Effector memory CD8-positive, alpha-beta T cell (primary cell): ENCODE measurements at regions not wholly inside any gene's neighbourhood (a gene's known extent, or its start where the extent isn't known, plus 50 kb on each side); places are given as distances from the start of the nearest gene placed in this dataset.
"Not testable (repeated sequence)": the region's sequence is repeated elsewhere in the genome, so short reads cannot be mapped to it uniquely, and the experiment has no call there.

ENCODE experiments used
- ATAC-seq: fragments of 150-1000 bp; cut with Tn5 transposase; replicated peaks from 2 replicates; pipeline ENCODE4 v1.10.0; 2021; ENCODE audit warnings: mild to moderate bottlenecking, moderate library complexity
- DNase-seq, 3 experiments: peaks; one replicate each; pipeline ENCODE4 v3.0.0; 2021
- H3K27ac Mint-ChIP-seq, 2 donors: one replicate each; pipeline ENCODE4 v1.8.0; 2022; ENCODE audit warnings: mild to moderate bottlenecking in 2 of 2, mixed read lengths in 2 of 2, moderate library complexity in 2 of 2
- H3K27me3 Mint-ChIP-seq, 2 donors: one replicate each; pipeline ENCODE4 v1.8.0; 2022; ENCODE audit warnings: mixed read lengths in 2 of 2
- H3K36me3 Mint-ChIP-seq: one replicate; pipeline ENCODE4 v1.8.0; 2022; ENCODE audit warnings: mild to moderate bottlenecking, moderate library complexity, mixed read lengths; ENCODE audit not compliant: insufficient read depth
- H3K4me1 Mint-ChIP-seq, 2 donors: one replicate each; pipeline ENCODE4 v1.8.0; 2022; ENCODE audit warnings: low read depth in 2 of 2, mixed read lengths in 2 of 2
- H3K4me3 Mint-ChIP-seq, 2 donors: one replicate each; pipeline ENCODE4 v1.8.0; 2022; ENCODE audit warnings: mild to moderate bottlenecking in 2 of 2, mixed read lengths in 2 of 2, moderate library complexity in 2 of 2
- H3K9me3 Mint-ChIP-seq, 2 donors: one replicate each; pipeline ENCODE4 v1.8.0; 2022; ENCODE audit warnings: mixed read lengths in 2 of 2

DNA sequence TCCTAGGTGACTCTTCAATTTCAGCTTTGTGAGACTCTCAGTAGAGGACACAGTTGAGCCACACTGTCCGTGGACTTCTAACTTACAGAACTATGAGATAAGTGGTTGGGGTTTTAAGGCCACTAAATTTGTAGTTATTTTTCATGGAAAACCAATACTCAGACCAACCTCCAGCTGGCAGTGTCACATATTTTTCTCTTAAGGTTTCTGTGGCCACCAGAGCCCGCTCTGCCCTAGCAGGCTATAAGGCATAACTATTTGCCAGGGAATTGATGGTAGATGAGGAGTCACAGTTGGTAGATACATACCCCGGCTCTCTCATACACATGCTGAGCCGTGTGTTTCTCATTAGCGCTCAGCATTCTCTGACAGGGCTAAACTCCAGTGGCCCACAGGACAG lies 336.8 kb upstream of the MON1B start:
- Mint-ChIP-seq H3K4me1 (no peaks in the 10 kb centered on the region), H3K36me3 (no peaks in the 10 kb centered on the region), H3K9me3 (peaks cover 10 to 13% of the 10 kb centered on the region in 2 donors), H3K27me3 (no peaks in the 10 kb centered on the region), H3K4me3 (no peak overlapping the region), H3K27ac (no peak overlapping the region)
- no peak for DNase-seq
- ATAC-seq, result no peak

DNA sequence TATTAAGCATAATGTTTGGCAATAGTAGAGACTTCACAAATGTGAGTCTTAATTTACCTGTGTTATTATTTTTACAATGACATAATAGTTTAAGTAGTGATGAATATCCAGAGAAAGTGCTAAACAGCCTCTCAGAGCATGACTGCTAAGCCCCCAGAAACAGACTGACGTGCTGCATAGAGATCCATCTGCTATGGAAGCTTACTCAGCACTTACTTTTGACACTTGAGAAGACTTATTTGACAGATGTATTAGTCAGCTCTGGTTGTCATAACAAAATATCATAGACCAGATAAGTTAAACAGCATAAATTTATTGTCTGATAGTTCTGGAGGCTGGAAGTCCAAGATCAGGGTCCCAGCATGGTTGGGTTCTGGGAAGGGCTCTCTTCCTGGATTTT lies 334.9 kb upstream of the MON1B start:
- Mint-ChIP-seq H3K4me1 (no peaks in the 10 kb centered on the region), H3K9me3 (peaks cover 5 to 8% of the 10 kb centered on the region in 2 donors), H3K4me3 (no peak overlapping the region), H3K27me3 (no peaks in the 10 kb centered on the region), H3K36me3 (no peaks in the 10 kb centered on the region), H3K27ac (no peak overlapping the region)
- ATAC-seq (no peak), DNase-seq (no peak)

DNA sequence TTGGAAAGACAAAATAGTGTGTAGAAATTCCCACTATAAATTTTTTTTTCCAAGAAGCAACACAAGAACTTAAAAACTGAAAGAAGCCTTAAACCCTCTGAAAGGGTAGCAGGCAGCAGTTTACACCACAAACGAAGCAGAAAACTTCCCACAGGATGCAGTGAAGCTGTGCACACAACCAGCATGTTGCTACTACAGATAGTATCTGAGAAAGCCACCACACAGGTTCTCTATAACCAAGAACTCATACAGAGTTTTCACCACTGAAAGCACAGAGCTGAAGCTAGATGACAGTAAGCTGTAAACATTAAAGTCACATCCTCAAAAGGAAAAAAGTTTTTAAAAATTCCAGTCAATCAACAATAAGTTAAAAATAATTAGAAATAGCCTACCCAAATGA lies 333.6 kb upstream of the MON1B start:
- H3K9me3 Mint-ChIP-seq, result peaks cover 5 to 11% of the 10 kb centered on the region in 2 donors
- no peak overlapping the region for H3K27ac Mint-ChIP-seq

DNA sequence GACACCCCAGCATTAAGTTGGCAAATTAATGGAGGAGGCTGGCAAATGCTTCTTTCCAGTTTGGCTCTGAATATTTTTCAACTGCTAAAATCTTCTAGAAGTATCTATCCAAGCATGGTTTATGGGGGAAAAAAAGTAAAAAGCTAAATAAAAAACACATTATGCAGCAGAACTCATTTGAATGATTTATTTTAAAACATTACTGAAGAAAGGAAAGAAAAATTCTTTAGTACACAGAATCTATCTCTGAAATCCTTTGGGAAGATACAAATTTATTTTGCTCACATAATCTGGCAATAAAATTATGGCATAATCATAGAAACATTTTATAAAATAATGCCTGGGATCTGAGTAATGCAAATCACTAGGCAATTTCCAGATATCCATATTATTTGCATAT lies 328.1 kb upstream of the MON1B start:
- no peak for ATAC-seq
- H3K36me3 Mint-ChIP-seq, result peaks cover 3% of the 10 kb centered on the region
- H3K27ac Mint-ChIP-seq, result no peak overlapping the region

More for the DNA sequence above, 333.6 kb upstream of the MON1B start:
- no peak overlapping the region for H3K4me3 Mint-ChIP-seq
- H3K27me3 Mint-ChIP-seq, result no peaks in the 10 kb centered on the region
- H3K4me1 Mint-ChIP-seq, result no peaks in the 10 kb centered on the region
- H3K36me3 Mint-ChIP-seq, result no peaks in the 10 kb centered on the region
- ATAC-seq, result no peak
- no peak for DNase-seq

DNA sequence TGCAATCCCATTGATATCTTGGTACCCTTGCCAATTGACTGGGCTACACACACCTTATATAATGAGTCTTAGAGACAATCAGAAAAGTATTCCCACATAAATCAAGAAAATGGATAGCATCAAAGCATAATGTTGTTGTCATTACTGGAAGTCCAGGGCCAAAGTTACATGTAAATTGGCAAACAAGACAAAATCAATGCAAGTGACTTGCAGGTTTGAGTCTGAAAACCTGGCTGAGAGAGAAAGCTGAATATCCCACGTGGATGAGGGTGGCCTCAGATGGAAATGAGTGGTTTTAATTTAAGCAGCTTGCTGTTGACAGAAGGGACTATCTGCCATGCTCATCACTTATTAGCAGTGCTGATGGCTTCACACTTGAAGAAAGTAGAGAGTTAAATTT lies 324.0 kb upstream of the MON1B start:
- ATAC-seq (no peak), DNase-seq (no peak)
- no peaks in the 10 kb centered on the region for H3K4me1 Mint-ChIP-seq
- peaks cover 0 to 8% of the 10 kb centered on the region in 2 donors for H3K9me3 Mint-ChIP-seq
- no peak overlapping the region for H3K27ac Mint-ChIP-seq
- peaks cover 3% of the 10 kb centered on the region for H3K36me3 Mint-ChIP-seq
- H3K27me3 Mint-ChIP-seq, result no peaks in the 10 kb centered on the region
- no peak overlapping the region for H3K4me3 Mint-ChIP-seq

More for the DNA sequence above, 328.1 kb upstream of the MON1B start:
- Mint-ChIP-seq H3K4me1 (no peaks in the 10 kb centered on the region), H3K27me3 (no peaks in the 10 kb centered on the region), H3K4me3 (no peak overlapping the region), H3K9me3 (peaks cover 0 to 14% of the 10 kb centered on the region in 2 donors)
- no peak for DNase-seq

DNA sequence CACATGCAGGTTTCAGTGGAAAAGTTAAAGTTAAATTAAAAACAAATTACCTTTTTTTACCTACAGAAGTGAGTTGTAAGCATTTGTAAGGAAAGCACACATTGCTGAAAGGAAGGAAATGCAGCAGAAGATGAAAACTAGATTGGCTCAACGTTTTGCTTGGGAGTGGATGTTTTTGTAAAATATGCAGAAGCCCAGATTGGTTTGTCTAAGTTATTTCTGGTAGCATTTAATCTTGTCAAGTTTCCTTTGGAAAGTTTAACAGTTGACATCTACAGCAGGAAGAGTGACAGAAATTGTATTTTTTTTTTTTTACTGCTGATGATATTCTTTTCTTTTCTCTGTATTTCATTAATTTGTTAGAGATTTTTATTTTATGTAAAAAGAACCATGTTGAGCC lies 315.1 kb upstream of the MON1B start:
- H3K9me3 Mint-ChIP-seq, result peaks cover 3 to 7% of the 10 kb centered on the region in 2 donors
- ATAC-seq, result no peak
- no peaks in the 10 kb centered on the region for H3K27me3 Mint-ChIP-seq
- H3K4me1 Mint-ChIP-seq, result no peaks in the 10 kb centered on the region
- no peak for DNase-seq
- no peak overlapping the region for H3K27ac Mint-ChIP-seq
- no peak overlapping the region for H3K4me3 Mint-ChIP-seq
- H3K36me3 Mint-ChIP-seq, result no peaks in the 10 kb centered on the region

DNA sequence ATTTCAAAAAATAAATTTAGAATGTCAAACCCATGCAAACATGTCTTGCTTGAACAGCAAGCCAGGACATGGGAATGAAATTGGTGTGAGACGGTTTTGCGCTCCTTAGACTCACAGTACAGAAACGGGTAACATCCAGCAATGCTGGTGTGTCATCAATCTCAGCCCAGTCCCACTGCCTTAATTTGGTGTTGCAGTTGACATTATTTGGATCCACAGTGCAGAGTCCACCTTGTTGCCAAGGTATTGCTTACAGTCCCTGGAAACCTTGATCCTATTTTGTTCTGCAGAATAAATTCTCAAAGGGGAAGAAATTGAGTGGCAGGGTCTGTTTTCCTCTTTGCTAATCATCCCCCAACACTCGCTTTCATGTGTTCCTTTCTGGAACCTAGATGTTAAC lies 311.6 kb upstream of the MON1B start:
- H3K27me3 Mint-ChIP-seq, result no peaks in the 10 kb centered on the region
- ATAC-seq (no peak), DNase-seq (no peak)
- H3K27ac Mint-ChIP-seq, result no peak overlapping the region
- no peak overlapping the region for H3K4me3 Mint-ChIP-seq
- no peaks in the 10 kb centered on the region for H3K4me1 Mint-ChIP-seq
- peaks cover 2 to 5% of the 10 kb centered on the region in 2 donors for H3K9me3 Mint-ChIP-seq
- H3K36me3 Mint-ChIP-seq, result no peaks in the 10 kb centered on the region

DNA sequence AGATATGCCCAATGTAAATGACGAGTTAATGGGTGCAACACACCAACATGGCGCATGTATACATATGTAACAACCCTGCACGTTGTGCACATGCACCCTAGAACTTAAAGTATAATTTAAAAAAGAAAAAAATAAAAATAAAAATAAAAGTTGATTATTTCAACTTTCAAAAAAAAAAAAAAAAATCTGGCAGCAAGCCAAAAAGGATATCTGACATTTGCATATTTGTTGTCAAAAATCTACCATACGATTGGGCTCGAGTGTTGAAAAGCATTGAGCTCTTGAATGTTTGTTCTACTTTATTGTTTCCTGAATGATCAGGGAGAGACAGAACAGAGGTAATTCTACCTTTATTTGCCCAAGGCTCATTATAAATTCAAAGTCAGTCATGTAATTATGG lies 310.5 kb upstream of the MON1B start:
- not testable (repeated sequence) for H3K27me3 Mint-ChIP-seq, H3K4me3 Mint-ChIP-seq, H3K9me3 Mint-ChIP-seq, DNase-seq, H3K27ac Mint-ChIP-seq, ATAC-seq, H3K36me3 Mint-ChIP-seq, H3K4me1 Mint-ChIP-seq

DNA sequence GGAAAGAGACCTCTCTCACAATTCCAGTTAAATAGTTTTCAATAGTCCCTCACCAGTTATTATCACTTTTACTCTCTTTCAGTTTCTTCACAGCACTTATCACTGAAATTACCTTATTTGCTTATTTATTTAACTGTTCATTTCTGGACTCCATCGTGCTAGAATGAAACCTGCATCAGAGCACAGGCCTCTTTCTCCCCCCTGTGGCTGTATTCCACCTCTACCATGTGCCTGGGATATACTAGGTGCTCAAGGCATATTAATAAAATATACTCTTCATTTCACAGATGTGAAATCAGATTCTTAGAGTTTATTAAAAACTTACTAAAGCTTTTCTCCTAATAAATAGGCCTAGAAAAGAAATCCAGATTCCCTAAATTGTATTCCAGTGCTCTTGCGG lies 308.9 kb upstream of the MON1B start:
- H3K4me3 Mint-ChIP-seq, result no peak overlapping the region
- H3K36me3 Mint-ChIP-seq, result no peaks in the 10 kb centered on the region
- H3K9me3 Mint-ChIP-seq, result peaks cover 0 to 5% of the 10 kb centered on the region in 2 donors
- no peak for ATAC-seq
- H3K4me1 Mint-ChIP-seq, result no peaks in the 10 kb centered on the region
- no peak overlapping the region for H3K27ac Mint-ChIP-seq
- no peak for DNase-seq
- H3K27me3 Mint-ChIP-seq, result no peaks in the 10 kb centered on the region

DNA sequence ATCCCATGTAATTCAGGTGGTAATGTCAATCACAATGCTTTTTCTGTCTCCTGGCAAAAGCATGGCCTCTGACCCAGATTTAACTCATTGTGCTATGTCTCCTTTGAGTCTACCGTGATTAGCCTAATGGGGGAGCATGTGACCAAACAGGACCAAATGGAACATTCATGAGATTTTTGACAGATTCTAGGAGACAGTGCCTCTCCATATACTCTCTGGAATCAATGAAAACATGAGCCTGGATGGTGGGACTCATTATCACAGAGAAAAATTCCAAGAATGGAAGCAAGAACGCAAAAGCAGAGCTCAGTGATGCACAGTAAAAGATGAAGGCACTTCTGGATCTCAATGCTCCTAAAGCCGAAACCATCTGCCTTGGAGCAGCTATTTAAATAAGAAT lies 307.9 kb upstream of the MON1B start:
- H3K9me3 Mint-ChIP-seq, result peaks cover 0 to 5% of the 10 kb centered on the region in 2 donors
- no peaks in the 10 kb centered on the region for H3K27me3 Mint-ChIP-seq
- no peaks in the 10 kb centered on the region for H3K36me3 Mint-ChIP-seq
- no peak overlapping the region for H3K4me3 Mint-ChIP-seq
- ATAC-seq, result no peak
- no peak overlapping the region for H3K27ac Mint-ChIP-seq
- H3K4me1 Mint-ChIP-seq, result no peaks in the 10 kb centered on the region
- no peak for DNase-seq

DNA sequence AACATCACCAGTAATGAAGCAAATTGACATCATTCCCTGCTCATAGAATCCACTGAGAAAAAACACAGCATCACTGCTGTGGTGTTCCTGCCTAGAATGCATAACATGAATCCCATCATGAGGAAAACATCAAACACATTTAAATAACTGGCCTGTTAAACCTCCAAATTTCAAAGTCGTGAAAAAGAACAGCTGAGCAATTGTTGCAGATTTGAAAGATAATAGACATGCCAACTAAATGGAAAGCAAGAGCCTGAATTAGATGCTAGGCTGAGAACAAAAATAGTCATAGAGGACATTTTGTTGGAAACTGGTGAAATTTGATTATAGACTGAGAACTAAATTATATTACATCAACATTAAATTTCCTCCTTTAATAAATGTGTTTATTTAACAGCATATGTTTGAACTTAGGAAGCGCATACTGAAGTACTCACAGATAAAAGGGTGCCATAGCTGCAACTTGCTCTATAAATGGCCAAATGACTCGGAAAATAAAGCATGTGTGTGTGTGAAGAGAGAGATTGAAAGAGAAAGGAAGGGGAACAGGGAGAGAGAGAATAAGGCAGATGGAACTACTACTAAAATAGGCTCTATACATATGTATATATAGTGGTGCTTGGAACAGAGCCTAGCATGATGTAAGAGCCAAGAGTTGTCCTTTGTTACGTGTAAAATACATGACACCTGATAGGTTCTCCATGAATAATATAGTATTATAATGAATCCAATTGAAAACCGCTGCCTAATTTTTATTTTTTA lies 305.0 kb upstream of the MON1B start:
- DNase-seq (no peak), ATAC-seq (no peak)
- no peaks in the 10 kb centered on the region for H3K27me3 Mint-ChIP-seq
- H3K4me1 Mint-ChIP-seq, result no peaks in the 10 kb centered on the region
- peaks cover 0 to 4% of the 10 kb centered on the region in 2 donors for H3K9me3 Mint-ChIP-seq
- no peaks in the 10 kb centered on the region for H3K36me3 Mint-ChIP-seq
- no peak overlapping the region for H3K27ac Mint-ChIP-seq
- H3K4me3 Mint-ChIP-seq, result no peak overlapping the region

DNA sequence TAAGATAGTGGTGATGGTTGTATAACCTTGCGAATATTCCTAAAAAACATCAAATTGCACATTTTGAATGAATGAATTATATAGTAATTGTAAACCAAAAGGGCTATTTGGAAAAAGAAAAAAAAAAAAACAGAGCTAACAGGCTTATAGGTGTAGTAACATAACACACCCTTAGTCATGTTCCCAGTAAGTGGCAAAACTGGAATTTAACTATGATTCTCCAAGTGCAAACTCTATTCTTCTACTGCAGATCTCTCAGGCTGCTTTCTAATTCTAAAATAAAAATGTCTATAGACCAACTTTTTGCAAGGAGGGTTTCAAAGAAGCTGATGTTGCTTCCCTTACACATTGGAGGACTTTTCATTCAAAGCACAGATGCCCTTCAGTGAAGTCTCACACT lies 293.2 kb upstream of the MON1B start:
- no peaks in the 10 kb centered on the region for H3K27me3 Mint-ChIP-seq
- H3K27ac Mint-ChIP-seq, result no peak overlapping the region
- H3K4me3 Mint-ChIP-seq, result no peak overlapping the region
- no peak for ATAC-seq
- H3K9me3 Mint-ChIP-seq, result peaks cover 8 to 18% of the 10 kb centered on the region in 2 donors
- no peaks in the 10 kb centered on the region for H3K4me1 Mint-ChIP-seq
- no peak for DNase-seq
- H3K36me3 Mint-ChIP-seq, result no peaks in the 10 kb centered on the region

DNA sequence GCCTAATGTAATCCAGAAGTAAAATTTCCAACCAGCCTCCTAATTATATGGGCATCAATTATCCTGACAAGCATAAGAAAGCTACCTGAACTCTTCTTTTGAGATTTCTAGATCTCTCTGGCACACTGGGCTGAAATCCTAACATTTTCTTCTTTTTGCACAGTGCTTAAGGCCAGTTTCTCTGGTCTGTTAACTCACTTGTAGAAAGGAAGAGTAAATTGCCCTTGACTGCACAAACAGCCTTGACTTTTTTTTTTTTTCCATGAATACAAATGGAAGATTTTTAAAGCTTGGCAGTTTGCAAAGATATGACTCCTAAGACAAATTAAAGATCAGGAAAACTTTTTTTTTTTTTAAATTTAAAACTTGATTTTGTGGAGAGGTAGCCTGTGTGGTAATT lies 291.2 kb upstream of the MON1B start:
- Mint-ChIP-seq H3K4me3 (no peak overlapping the region), H3K27ac (no peak overlapping the region), H3K4me1 (no peaks in the 10 kb centered on the region), H3K36me3 (no peaks in the 10 kb centered on the region), H3K9me3 (peaks cover 8 to 18% of the 10 kb centered on the region in 2 donors), H3K27me3 (no peaks in the 10 kb centered on the region)
- DNase-seq, result no peak
- no peak for ATAC-seq

DNA sequence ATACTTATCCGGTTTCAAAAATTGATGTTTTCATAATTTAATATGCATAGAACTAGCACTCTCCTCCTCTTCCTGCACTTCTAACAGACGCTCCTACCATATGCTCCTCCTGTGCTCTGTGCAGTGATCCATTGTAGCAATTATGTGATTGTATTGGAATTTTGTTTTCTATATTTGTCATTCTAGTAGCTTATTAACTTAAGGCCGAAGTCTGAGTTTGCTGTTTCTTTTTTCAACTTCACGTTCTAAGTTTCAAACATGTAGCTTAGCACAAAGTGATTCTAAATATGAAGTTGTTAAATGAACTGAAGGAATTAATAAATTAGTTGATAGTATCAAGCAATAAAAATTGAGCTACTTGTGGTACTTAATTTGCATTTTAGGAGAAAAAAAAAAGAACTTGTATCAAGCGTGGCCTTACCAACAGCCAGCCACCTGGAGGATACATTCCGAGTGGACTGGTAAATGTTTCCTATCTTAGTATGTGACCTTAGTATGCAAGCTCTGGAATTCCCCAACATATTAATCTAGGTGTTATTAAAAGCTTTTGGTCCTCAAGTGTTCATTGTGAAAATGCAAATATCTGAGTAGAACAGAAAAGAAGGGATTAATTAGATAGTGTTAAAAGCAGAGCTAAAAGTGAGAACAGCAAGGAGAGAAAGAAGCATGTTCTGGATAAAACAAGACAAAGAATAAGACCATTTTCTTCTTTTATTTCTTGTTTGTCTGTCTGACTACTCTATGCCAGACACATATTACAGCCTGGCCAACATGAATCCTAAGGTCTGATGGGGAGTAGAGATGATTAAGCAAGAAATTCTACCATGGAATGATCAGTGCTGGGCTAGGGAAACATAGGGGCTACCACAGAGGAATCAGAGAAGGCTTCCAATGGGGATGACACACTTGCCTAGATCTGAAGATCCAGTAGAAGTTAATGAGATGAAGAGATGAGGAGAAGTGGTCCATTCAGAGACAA lies 290.4 kb upstream of the MON1B start:
- DNase-seq, result no peak
- Mint-ChIP-seq H3K36me3 (no peaks in the 10 kb centered on the region), H3K4me1 (no peaks in the 10 kb centered on the region), H3K9me3 (peaks cover 8 to 18% of the 10 kb centered on the region in 2 donors), H3K27ac (no peak overlapping the region), H3K4me3 (no peak overlapping the region), H3K27me3 (no peaks in the 10 kb centered on the region)
- no peak for ATAC-seq
